ENCODE measurements at regions not wholly inside any gene's neighbourhood (a gene's known extent, or its start where the extent isn't known, plus 50 kb on each side); places are given as distances from the start of the nearest gene placed in this dataset.
"Not testable (repeated sequence)": the region's sequence is repeated elsewhere in the genome, so short reads cannot be mapped to it uniquely, and the experiment has no call there.

- Histone ChIP-seq H3K9ac (ENCODE audit: low read depth, low read length) (no peak overlapping the region), H3K4me1 (ENCODE audit: insufficient read depth, low read length) (no peaks in the 10 kb centered on the region), H3K9me3 (ENCODE audit: insufficient read depth, low read depth, low read length) (no peaks in the 10 kb centered on the region), H3K27me3 (ENCODE audit: insufficient read depth, low read length) (no peaks in the 10 kb centered on the region), H3K36me3 (ENCODE audit: insufficient read depth, low read length) (no peaks in the 10 kb centered on the region), H3K4me3 (ENCODE audit: low read length) (no peak overlapping the region), H3K27ac (ENCODE audit: low read depth, low read length) (no peak overlapping the region)
- WGBS: 89% methylated on average over 3 of the region's 3 CpGs
Measured at GRCh38 chr6:16901782-16902181, 140.5 kb upstream of the ATXN1 start.

GRCh38 chr6:16901306-16901705, 140.0 kb upstream of the ATXN1 start:
- Histone ChIP-seq H3K36me3 (ENCODE audit: insufficient read depth, low read length) (no peaks in the 10 kb centered on the region), H3K9me3 (ENCODE audit: insufficient read depth, low read depth, low read length) (no peaks in the 10 kb centered on the region), H3K27ac (ENCODE audit: low read depth, low read length) (no peak overlapping the region), H3K27me3 (ENCODE audit: insufficient read depth, low read length) (no peaks in the 10 kb centered on the region), H3K4me1 (ENCODE audit: insufficient read depth, low read length) (no peaks in the 10 kb centered on the region), H3K4me3 (ENCODE audit: low read length) (no peak overlapping the region), H3K9ac (ENCODE audit: low read depth, low read length) (no peak overlapping the region)
- WGBS: 91% methylated on average over 2 of the region's 2 CpGs

DNA sequence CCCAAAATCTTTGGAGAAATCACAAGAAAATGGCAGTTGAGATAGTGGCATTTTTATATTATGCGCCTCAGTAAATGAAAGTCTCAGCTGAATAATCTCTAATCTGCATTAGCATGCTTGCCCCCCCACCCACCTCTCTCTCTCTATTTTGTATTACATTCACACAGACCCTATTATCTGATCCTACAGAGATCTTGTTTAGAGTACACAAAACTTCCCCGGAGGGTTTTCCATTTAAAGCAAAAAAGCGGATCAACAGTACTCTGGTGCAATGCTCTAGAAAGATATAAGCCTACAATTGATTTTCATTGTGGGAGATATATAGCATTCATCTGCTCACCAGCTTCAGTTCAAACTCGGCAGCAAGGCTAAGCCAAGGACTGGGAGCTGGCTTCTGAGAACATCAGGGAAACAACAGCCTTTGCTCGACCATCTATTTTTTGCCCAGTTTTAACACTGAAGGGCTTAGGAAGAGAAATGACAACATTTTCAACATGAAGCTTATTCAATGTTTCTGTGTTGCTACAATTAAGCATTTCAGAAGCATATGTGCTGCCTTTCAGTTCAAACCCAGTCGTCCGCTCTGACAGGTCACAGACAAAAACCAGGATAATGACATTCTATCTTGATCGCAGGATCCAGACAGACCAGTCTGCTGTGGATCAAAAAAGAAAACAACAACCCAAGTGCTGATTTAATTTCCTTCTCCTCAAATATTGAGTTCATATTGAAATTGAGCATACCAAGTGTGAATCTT, 137.6 kb upstream of the ATXN1 start:
- Histone ChIP-seq H3K9ac (ENCODE audit: low read depth, low read length) (no peak overlapping the region), H3K27ac (ENCODE audit: low read depth, low read length) (no peak overlapping the region), H3K27me3 (ENCODE audit: insufficient read depth, low read length) (no peaks in the 10 kb centered on the region), H3K4me1 (ENCODE audit: insufficient read depth, low read length) (no peaks in the 10 kb centered on the region), H3K4me3 (ENCODE audit: low read length) (no peak overlapping the region), H3K36me3 (ENCODE audit: insufficient read depth, low read length) (no peaks in the 10 kb centered on the region), H3K9me3 (ENCODE audit: insufficient read depth, low read depth, low read length) (no peaks in the 10 kb centered on the region)
- 86% methylated on average over 8 of the region's 8 CpGs for WGBS

- over 99% methylated on average over 5 of the region's 5 CpGs for WGBS
- Histone ChIP-seq H3K4me3 (ENCODE audit: low read length) (no peak overlapping the region), H3K27me3 (ENCODE audit: insufficient read depth, low read length) (no peaks in the 10 kb centered on the region), H3K4me1 (ENCODE audit: insufficient read depth, low read length) (no peaks in the 10 kb centered on the region), H3K36me3 (ENCODE audit: insufficient read depth, low read length) (no peaks in the 10 kb centered on the region), H3K9me3 (ENCODE audit: insufficient read depth, low read depth, low read length) (no peaks in the 10 kb centered on the region), H3K27ac (ENCODE audit: low read depth, low read length) (no peak overlapping the region), H3K9ac (ENCODE audit: low read depth, low read length) (no peak overlapping the region)
Measured at GRCh38 chr6:16897669-16898068, 136.4 kb upstream of the ATXN1 start.

GRCh38 chr6:16894301-16894700, 133.0 kb upstream of the ATXN1 start:
- Histone ChIP-seq H3K36me3 (ENCODE audit: insufficient read depth, low read length) (no peaks in the 10 kb centered on the region), H3K9me3 (ENCODE audit: insufficient read depth, low read depth, low read length) (no peaks in the 10 kb centered on the region), H3K27me3 (ENCODE audit: insufficient read depth, low read length) (no peaks in the 10 kb centered on the region), H3K4me1 (ENCODE audit: insufficient read depth, low read length) (no peaks in the 10 kb centered on the region), H3K4me3 (ENCODE audit: low read length) (no peak overlapping the region), H3K27ac (ENCODE audit: low read depth, low read length) (no peak overlapping the region), H3K9ac (ENCODE audit: low read depth, low read length) (no peak overlapping the region)

- not testable (repeated sequence) for H3K9me3 ChIP-seq (ENCODE audit: insufficient read depth, low read depth, low read length); H3K27me3 ChIP-seq (ENCODE audit: insufficient read depth, low read length); H3K4me1 ChIP-seq (ENCODE audit: insufficient read depth, low read length); H3K4me3 ChIP-seq (ENCODE audit: low read length); H3K36me3 ChIP-seq (ENCODE audit: insufficient read depth, low read length); H3K27ac ChIP-seq (ENCODE audit: low read depth, low read length); H3K9ac ChIP-seq (ENCODE audit: low read depth, low read length)
- WGBS: 86% methylated on average over 7 of the region's 7 CpGs
Measured at GRCh38 chr6:16891110-16891509, 129.8 kb upstream of the ATXN1 start.

DNA sequence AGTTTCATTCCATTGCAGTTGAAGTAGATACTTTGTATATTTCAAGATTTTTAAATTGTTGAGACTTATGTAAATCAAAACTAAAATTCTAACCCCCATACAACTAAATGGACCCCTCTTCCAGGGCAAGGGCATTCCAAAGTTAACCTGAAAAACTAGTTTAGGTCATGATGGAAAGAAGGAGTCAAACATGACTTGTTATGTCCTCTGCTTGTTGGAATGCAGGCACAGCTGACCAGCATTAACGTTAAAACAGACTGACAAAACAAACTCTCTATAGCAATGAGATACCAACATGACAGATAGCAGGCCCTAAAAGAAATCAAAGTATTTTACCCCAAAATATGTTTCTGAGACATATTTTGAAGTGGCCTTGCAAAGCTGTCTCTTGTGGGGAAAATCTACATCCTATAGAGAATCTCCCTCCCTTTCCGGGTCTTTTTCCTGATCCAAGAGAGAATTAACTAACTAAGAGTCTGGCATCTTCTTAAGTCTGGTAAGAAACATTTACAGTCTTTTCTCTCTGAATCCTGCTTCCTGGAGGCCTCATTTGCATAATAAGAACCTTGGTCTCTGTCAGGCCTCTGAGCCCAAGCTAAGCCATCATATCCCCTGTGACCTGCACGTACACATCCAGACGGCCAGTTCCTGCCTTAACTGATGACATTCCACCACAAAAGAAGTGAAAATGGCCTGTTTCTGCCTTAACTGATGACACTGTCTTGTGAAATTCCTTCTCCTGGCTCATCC, 124.3 kb upstream of the ATXN1 start:
- Histone ChIP-seq H3K36me3 (ENCODE audit: insufficient read depth, low read length) (no peaks in the 10 kb centered on the region), H3K4me1 (ENCODE audit: insufficient read depth, low read length) (peaks cover 13% of the 10 kb centered on the region), H3K27me3 (ENCODE audit: insufficient read depth, low read length) (no peaks in the 10 kb centered on the region), H3K27ac (ENCODE audit: low read depth, low read length) (no peak overlapping the region), H3K9me3 (ENCODE audit: insufficient read depth, low read depth, low read length) (no peaks in the 10 kb centered on the region; the same call in 1 of the 2 replicates), H3K4me3 (ENCODE audit: low read length) (no peak overlapping the region), H3K9ac (ENCODE audit: low read depth, low read length) (no peak overlapping the region)
- WGBS: 68% methylated on average over 4 of the region's 4 CpGs

DNA sequence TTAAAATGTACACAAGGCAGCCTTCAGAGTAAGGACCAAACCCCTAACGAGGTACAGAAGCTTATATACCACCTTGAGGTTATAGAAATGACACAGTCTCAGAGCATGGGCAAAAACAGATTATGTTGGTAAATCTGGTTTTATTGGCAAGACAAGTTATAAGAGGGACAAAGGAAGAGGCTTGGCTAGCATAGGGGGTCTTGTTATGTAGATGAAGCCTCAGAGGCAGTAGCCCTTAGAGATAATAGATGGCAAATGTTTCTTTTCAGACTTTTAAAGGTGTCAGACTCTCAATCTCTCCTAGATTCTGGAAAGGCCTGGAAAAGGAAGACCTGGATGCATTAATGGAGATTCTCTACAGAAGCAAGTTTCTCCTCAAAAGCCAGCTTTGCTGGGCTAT, 123.3 kb upstream of the ATXN1 start:
- Histone ChIP-seq H3K4me3 (ENCODE audit: low read length) (no peak overlapping the region), H3K4me1 (ENCODE audit: insufficient read depth, low read length) (peaks cover 13% of the 10 kb centered on the region), H3K9me3 (ENCODE audit: insufficient read depth, low read depth, low read length) (no peaks in the 10 kb centered on the region; the same call in 1 of the 2 replicates), H3K9ac (ENCODE audit: low read depth, low read length) (no peak overlapping the region), H3K27ac (ENCODE audit: low read depth, low read length) (no peak overlapping the region; the same call in 1 of the 2 replicates), H3K27me3 (ENCODE audit: insufficient read depth, low read length) (no peaks in the 10 kb centered on the region), H3K36me3 (ENCODE audit: insufficient read depth, low read length) (no peaks in the 10 kb centered on the region)
- 75% methylated on average over 1 of the region's 1 CpG for WGBS

- Histone ChIP-seq H3K9me3 (ENCODE audit: insufficient read depth, low read depth, low read length) (peaks cover 6% of the 10 kb centered on the region), H3K4me1 (ENCODE audit: insufficient read depth, low read length) (peaks cover 13% of the 10 kb centered on the region), H3K27ac (ENCODE audit: low read depth, low read length) (no peak overlapping the region), H3K27me3 (ENCODE audit: insufficient read depth, low read length) (no peaks in the 10 kb centered on the region), H3K4me3 (ENCODE audit: low read length) (no peak overlapping the region), H3K9ac (ENCODE audit: low read depth, low read length) (no peak overlapping the region), H3K36me3 (ENCODE audit: insufficient read depth, low read length) (no peaks in the 10 kb centered on the region)
Measured at GRCh38 chr6:16883414-16883813, 122.2 kb upstream of the ATXN1 start.

DNA sequence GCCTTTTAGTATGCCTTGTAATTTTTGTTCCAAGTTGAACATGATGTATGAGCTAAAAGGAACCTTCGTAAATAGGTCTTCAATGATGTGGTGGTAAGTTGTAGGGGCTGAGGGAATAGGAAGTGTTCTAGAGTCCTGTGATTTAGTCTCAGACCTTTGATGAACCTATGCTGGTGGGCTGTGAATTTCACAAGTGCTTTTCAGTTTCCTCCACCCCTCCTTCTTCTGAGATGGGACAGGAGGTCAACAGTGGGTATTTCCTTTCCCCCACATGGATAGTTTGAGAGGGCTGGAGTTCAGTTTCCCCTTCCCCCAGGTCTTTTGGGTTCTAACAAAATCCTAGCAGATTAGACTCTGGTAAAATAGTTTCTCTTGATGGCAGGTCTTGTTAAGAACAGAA, 121.0 kb upstream of the ATXN1 start:
- Histone ChIP-seq H3K36me3 (ENCODE audit: insufficient read depth, low read length) (no peaks in the 10 kb centered on the region), H3K27ac (ENCODE audit: low read depth, low read length) (no peak overlapping the region), H3K9ac (ENCODE audit: low read depth, low read length) (no peak overlapping the region), H3K27me3 (ENCODE audit: insufficient read depth, low read length) (no peaks in the 10 kb centered on the region), H3K4me3 (ENCODE audit: low read length) (no peak overlapping the region), H3K9me3 (ENCODE audit: insufficient read depth, low read depth, low read length) (peaks cover 12% of the 10 kb centered on the region), H3K4me1 (ENCODE audit: insufficient read depth, low read length) (peaks cover 13% of the 10 kb centered on the region)
- WGBS: 95% methylated on average over 1 of the region's 1 CpG

DNA sequence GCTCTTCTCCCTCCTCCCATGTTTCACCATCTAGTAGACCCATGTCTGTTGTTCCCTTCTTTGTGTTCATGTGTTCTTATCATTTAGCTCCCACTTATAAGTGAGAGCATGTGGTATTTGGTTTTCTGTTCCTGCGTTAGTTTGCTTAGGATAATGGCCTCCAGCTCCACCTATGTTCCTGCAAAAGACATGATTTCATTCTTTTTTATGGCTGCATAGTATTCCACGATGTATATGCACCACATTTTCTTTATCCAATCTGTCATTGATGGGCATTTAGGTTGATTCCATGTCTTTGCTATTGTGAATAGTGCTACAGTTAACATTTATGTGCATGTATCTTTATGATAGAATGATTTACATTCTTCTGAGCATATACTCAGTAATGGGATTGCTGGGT, 115.6 kb upstream of the ATXN1 start:
- peaks cover 12% of the 10 kb centered on the region for H3K9me3 ChIP-seq (ENCODE audit: insufficient read depth, low read depth, low read length)
- H3K36me3 ChIP-seq (ENCODE audit: insufficient read depth, low read length); H3K4me1 ChIP-seq (ENCODE audit: insufficient read depth, low read length); H3K4me3 ChIP-seq (ENCODE audit: low read length); H3K27ac ChIP-seq (ENCODE audit: low read depth, low read length); H3K9ac ChIP-seq (ENCODE audit: low read depth, low read length); H3K27me3 ChIP-seq (ENCODE audit: insufficient read depth, low read length): not testable (repeated sequence)
- 96% methylated on average over 2 of the region's 2 CpGs for WGBS

All from HUES64 (cell line).